Naive thymus-derived CD4-positive, alpha-beta T cell (primary cell): ENCODE measurements at regions not wholly inside any gene's neighbourhood (a gene's known extent, or its start where the extent isn't known, plus 50 kb on each side); places are given as distances from the start of the nearest gene placed in this dataset.

Source experiments
- ATAC-seq: fragments of 150-1000 bp; cut with Tn5 transposase; 2 replicates; pipeline ENCODE4 v1.10.0; 2021; ENCODE audit warnings: mild to moderate bottlenecking, moderate library complexity
- CTCF ChIA-PET: fragments of 350-600 bp; sonication (Branson Sonifier 250); formaldehyde crosslinking; loops from one replicate; lab custom pipeline; 2021; ENCODE audit warnings: antibody characterized with exemption; lab: Charles Lee
- POLR2A ChIA-PET: fragments of 350-600 bp; sonication (Branson Sonifier 250); formaldehyde crosslinking; loops from one replicate; lab custom pipeline; 2021; ENCODE audit warnings: antibody characterized with exemption, inconsistent platforms; lab: Charles Lee
- DNase-seq, 9 donors: peaks; one replicate each; pipeline versions ENCODE4 v3.0.0 to v3.0.0-alpha.2; 2020 to 2022; ENCODE audit warnings: mixed read lengths in 1 of 9
- H3K27ac ChIP-seq: one replicate; pipeline ENCODE4 v1.7.0; 2013; ENCODE audit warnings: mild to moderate bottlenecking, low read depth, low read length, moderate library complexity
- H3K27me3 ChIP-seq, 2 donors: one replicate each; pipeline ENCODE4 v1.7.0; 2013; ENCODE audit warnings: low read length in 2 of 2, mild to moderate bottlenecking in 2 of 2, moderate library complexity in 2 of 2; ENCODE audit not compliant: control insufficient read depth in 2 of 2, insufficient read depth in 2 of 2
- H3K36me3 ChIP-seq, 3 experiments: 1 replicate in 2 of 3; 2 replicates in 1 of 3; pipeline ENCODE4 v1.7.0; 2013; ENCODE audit warnings: low read length in 3 of 3, mild to moderate bottlenecking in 3 of 3, moderate library complexity in 1 of 3; ENCODE audit not compliant: insufficient read depth in 3 of 3, control insufficient read depth in 2 of 3
- H3K4me1 ChIP-seq, 2 donors: one replicate each; pipeline ENCODE4 v1.7.0; 2013; ENCODE audit warnings: low read length in 2 of 2, mild to moderate bottlenecking in 2 of 2, moderate library complexity in 1 of 2; ENCODE audit not compliant: control insufficient read depth in 2 of 2, insufficient read depth in 2 of 2
- H3K4me3 ChIP-seq: 2 replicates; pipeline ENCODE4 v1.7.0; 2013; ENCODE audit warnings: mild to moderate bottlenecking, low read length
- H3K9me3 ChIP-seq, 3 experiments: 1 replicate in 2 of 3; 2 replicates in 1 of 3; pipeline ENCODE4 v1.7.0; 2013; ENCODE audit warnings: low read length in 3 of 3; ENCODE audit not compliant: control insufficient read depth in 2 of 3
- H3K27ac Mint-ChIP-seq, 9 donors: one replicate each; pipeline ENCODE4 v1.8.0; 2020 to 2022; ENCODE audit warnings: mixed read lengths in 9 of 9, mild to moderate bottlenecking in 8 of 9, moderate library complexity in 5 of 9, inconsistent platforms in 2 of 9
- H3K27me3 Mint-ChIP-seq, 5 donors: one replicate each; pipeline ENCODE4 v1.8.0; 2021 to 2022; ENCODE audit warnings: mixed read lengths in 5 of 5, mild to moderate bottlenecking in 1 of 5
- H3K36me3 Mint-ChIP-seq, 5 donors: one replicate each; pipeline ENCODE4 v1.8.0; 2020 to 2022; ENCODE audit warnings: mixed read lengths in 5 of 5, mild to moderate bottlenecking in 3 of 5, inconsistent platforms in 1 of 5
- H3K4me1 Mint-ChIP-seq, 7 donors: one replicate each; pipeline ENCODE4 v1.8.0; 2020 to 2022; ENCODE audit warnings: mixed read lengths in 7 of 7, mild to moderate bottlenecking in 3 of 7, inconsistent platforms in 1 of 7
- H3K4me3 Mint-ChIP-seq, 10 donors: one replicate each; pipeline ENCODE4 v1.8.0; 2020 to 2022; ENCODE audit warnings: mild to moderate bottlenecking in 10 of 10, mixed read lengths in 10 of 10, moderate library complexity in 6 of 10, inconsistent platforms in 2 of 10
- H3K9me3 Mint-ChIP-seq, 11 donors: one replicate each; pipeline ENCODE4 v1.8.0; 2020 to 2022; ENCODE audit warnings: mixed read lengths in 11 of 11, mild to moderate bottlenecking in 4 of 11, inconsistent platforms in 1 of 11, moderate library complexity in 1 of 11
- intact Hi-C, 2 donors: fragments of 100-400 bp; cut with micrococcal nuclease; formaldehyde crosslinking; loops; one replicate each; pipeline ENCODE4 v1.15.1; 2023

DNA sequence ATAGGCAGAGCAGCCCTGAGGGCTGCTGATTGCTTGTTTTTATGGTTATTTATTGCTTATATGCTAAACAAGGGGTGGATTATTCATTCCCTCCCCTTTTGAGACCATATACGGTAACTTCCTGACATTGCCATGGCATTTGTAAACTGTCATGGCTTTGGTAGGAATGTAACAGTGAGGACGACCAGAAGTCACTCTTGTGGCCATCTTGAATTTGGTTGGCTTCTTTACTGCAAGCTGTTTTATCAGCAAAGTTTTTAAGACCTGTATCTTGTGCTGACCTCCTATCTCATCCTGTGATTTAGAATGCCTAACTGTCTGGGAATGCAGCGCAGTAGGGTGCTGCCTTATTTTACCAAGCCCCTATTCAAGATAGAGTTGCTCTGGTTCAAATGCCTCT lies 531.8 kb upstream of the PRMT6 start:
- intact Hi-C loops = no loop called here
- no peak for DNase-seq
- Histone ChIP-seq H3K27ac (no peak overlapping the region), H3K4me3 (no peak overlapping the region), H3K4me1 (no peaks in the 10 kb centered on the region), H3K27me3 (no peaks in the 10 kb centered on the region), H3K9me3 (no peaks in the 10 kb centered on the region), H3K36me3 (no peaks in the 10 kb centered on the region)
- H3K9me3 Mint-ChIP-seq = peaks cover 1 to 18% (median 3%) of the 10 kb centered on the region in 11 donors
- no peak overlapping the region for H3K27ac Mint-ChIP-seq
- ATAC-seq = no peak
- H3K36me3 Mint-ChIP-seq = no peaks in the 10 kb centered on the region
- no peaks in the 10 kb centered on the region for H3K27me3 Mint-ChIP-seq
- H3K4me3 Mint-ChIP-seq = no peak overlapping the region
- ChIA-PET CTCF (no interaction called here), POLR2A (no interaction called here)
- no peaks in the 10 kb centered on the region for H3K4me1 Mint-ChIP-seq

- no peaks in the 10 kb centered on the region for H3K36me3 Mint-ChIP-seq
- no peak for ATAC-seq
These were observed 529.8 kb upstream of the PRMT6 start for GRCh38 chr1:106526650-106527049.

GRCh38 chr1:106534612-106535011 lies 521.9 kb upstream of the PRMT6 start:
- Mint-ChIP-seq H3K9me3 (peaks cover 0 to 39% (median 9%) of the 10 kb centered on the region in 11 donors), H3K4me3 (no peak overlapping the region), H3K36me3 (no peaks in the 10 kb centered on the region), H3K27ac (no peak overlapping the region), H3K4me1 (no peaks in the 10 kb centered on the region), H3K27me3 (no peaks in the 10 kb centered on the region)
- Histone ChIP-seq H3K36me3 (no peaks in the 10 kb centered on the region), H3K9me3 (peaks cover 0 to 8% (median 0%) of the 10 kb centered on the region in 3 experiments), H3K4me3 (no peak overlapping the region), H3K27ac (no peak overlapping the region), H3K27me3 (no peaks in the 10 kb centered on the region), H3K4me1 (no peaks in the 10 kb centered on the region)
- CTCF ChIA-PET = no interaction called here
- POLR2A ChIA-PET = no interaction called here
- no peak for DNase-seq
- no peak for ATAC-seq
- intact Hi-C loops = no loop called here

More at GRCh38 chr1:106526650-106527049, 529.8 kb upstream of the PRMT6 start:
- ChIA-PET POLR2A (no interaction called here), CTCF (no interaction called here)
- Histone ChIP-seq H3K4me1 (no peaks in the 10 kb centered on the region), H3K36me3 (no peaks in the 10 kb centered on the region), H3K27ac (no peak overlapping the region), H3K9me3 (peaks cover 0 to 3% (median 0%) of the 10 kb centered on the region in 3 experiments), H3K4me3 (no peak overlapping the region), H3K27me3 (no peaks in the 10 kb centered on the region)
- no peak overlapping the region for H3K4me3 Mint-ChIP-seq
- no peaks in the 10 kb centered on the region for H3K4me1 Mint-ChIP-seq
- H3K27me3 Mint-ChIP-seq = no peaks in the 10 kb centered on the region
- H3K27ac Mint-ChIP-seq = no peak overlapping the region
- intact Hi-C loops = no loop called here
- H3K9me3 Mint-ChIP-seq = peaks cover 1 to 27% (median 9%) of the 10 kb centered on the region in 11 donors
- no peak for DNase-seq

- no peaks in the 10 kb centered on the region for H3K27me3 Mint-ChIP-seq
- Histone ChIP-seq H3K27me3 (no peaks in the 10 kb centered on the region), H3K4me3 (no peak overlapping the region), H3K9me3 (peaks cover 0 to 6% (median 0%) of the 10 kb centered on the region in 3 experiments), H3K4me1 (no peaks in the 10 kb centered on the region), H3K36me3 (no peaks in the 10 kb centered on the region), H3K27ac (no peak overlapping the region)
- H3K4me1 Mint-ChIP-seq = no peaks in the 10 kb centered on the region
- intact Hi-C loops = no loop called here
- no peaks in the 10 kb centered on the region for H3K36me3 Mint-ChIP-seq
- no peak for DNase-seq
- no peak overlapping the region for H3K27ac Mint-ChIP-seq
- ChIA-PET POLR2A (no interaction called here), CTCF (no interaction called here)
- no peak overlapping the region for H3K4me3 Mint-ChIP-seq
- ATAC-seq = no peak
- peaks cover 0 to 29% (median 11%) of the 10 kb centered on the region in 11 donors for H3K9me3 Mint-ChIP-seq
These were observed 519.7 kb upstream of the PRMT6 start for GRCh38 chr1:106536741-106537140.

DNA sequence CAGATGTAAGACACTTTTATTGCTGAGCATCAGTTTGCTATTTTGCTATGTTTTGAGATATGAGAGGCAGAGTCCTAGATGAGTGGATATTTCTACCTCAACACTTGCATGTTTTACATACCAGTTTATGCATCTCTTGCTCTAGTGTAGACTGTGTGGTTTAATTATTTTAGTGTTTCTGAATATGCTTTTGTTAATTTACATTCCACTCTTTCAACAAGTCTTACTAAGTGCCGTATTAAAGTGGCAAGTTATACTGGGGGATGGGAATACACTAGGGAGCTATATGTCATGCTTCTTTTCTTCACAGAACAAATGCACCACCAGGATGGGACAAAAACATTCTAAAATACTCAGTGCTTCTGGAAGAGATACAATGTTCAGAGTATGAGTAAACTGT lies 507.7 kb upstream of the PRMT6 start:
- H3K9me3 ChIP-seq = peaks cover 0 to 5% (median 0%) of the 10 kb centered on the region in 3 experiments
- no peak for DNase-seq
- POLR2A ChIA-PET = no interaction called here

DNA sequence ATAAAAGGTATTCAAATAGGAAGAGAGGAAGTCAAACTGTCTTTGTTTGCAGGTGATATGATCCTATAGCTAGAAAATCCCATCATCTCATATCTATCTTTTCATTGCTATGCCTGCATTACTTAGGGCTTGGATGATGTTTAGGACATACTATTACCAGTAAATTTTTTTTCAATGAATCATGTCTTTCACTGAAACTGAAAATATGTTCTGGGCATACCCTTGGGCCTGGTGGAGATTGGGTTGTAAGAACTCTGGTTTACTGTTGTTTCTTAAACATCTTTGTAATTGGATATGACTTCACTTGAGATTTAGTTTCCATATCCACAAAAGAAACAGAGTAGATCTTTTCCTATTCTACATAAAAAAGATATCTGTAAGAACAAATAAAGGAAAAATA lies 502.2 kb upstream of the PRMT6 start:
- POLR2A ChIA-PET = no interaction called here

More for the DNA sequence above, 507.7 kb upstream of the PRMT6 start:
- Mint-ChIP-seq H3K9me3 (peaks cover 0 to 14% (median 6%) of the 10 kb centered on the region in 11 donors), H3K27ac (no peak overlapping the region), H3K4me1 (no peaks in the 10 kb centered on the region), H3K4me3 (no peak overlapping the region), H3K36me3 (no peaks in the 10 kb centered on the region), H3K27me3 (no peaks in the 10 kb centered on the region)
- Histone ChIP-seq H3K4me3 (no peak overlapping the region), H3K4me1 (no peaks in the 10 kb centered on the region), H3K27ac (no peak overlapping the region), H3K36me3 (no peaks in the 10 kb centered on the region), H3K27me3 (no peaks in the 10 kb centered on the region)
- intact Hi-C loops = no loop called here
- ATAC-seq = no peak
- CTCF ChIA-PET = no interaction called here

DNA sequence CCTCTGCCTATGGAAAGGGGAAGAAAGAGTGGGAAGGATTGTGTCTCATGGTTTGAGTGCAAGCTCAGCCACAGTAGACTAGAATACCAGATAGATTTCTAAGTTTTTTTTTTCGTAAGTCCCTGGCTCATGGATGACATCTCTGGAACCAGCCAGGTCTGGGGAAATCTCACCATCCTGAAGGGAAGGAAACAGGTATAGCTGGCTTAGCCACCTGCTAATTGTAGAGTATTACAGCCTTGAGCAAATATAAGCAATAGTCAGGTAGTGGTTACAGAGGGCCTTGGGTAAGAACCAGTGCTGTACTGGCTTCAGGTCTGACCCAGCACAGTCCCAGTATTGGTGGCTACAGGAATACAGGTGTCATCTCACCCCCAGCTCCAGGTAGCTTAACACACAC lies 500.9 kb upstream of the PRMT6 start:
- Histone ChIP-seq H3K4me3 (no peak overlapping the region), H3K9me3 (no peaks in the 10 kb centered on the region), H3K36me3 (no peaks in the 10 kb centered on the region), H3K27ac (no peak overlapping the region), H3K27me3 (no peaks in the 10 kb centered on the region), H3K4me1 (no peaks in the 10 kb centered on the region)
- H3K27me3 Mint-ChIP-seq = no peaks in the 10 kb centered on the region
- H3K4me3 Mint-ChIP-seq = no peak overlapping the region
- no peaks in the 10 kb centered on the region for H3K4me1 Mint-ChIP-seq
- H3K27ac Mint-ChIP-seq = no peak overlapping the region
- ChIA-PET CTCF (no interaction called here), POLR2A (no interaction called here)
- ATAC-seq (no peak), DNase-seq (no peak)
- no peaks in the 10 kb centered on the region for H3K36me3 Mint-ChIP-seq
- intact Hi-C loops = no loop called here
- H3K9me3 Mint-ChIP-seq = peaks cover 0 to 23% (median 12%) of the 10 kb centered on the region in 11 donors

More for the DNA sequence above, 502.2 kb upstream of the PRMT6 start:
- no peak for ATAC-seq
- CTCF ChIA-PET = no interaction called here
- Histone ChIP-seq H3K27ac (no peak overlapping the region), H3K4me3 (no peak overlapping the region), H3K27me3 (no peaks in the 10 kb centered on the region), H3K4me1 (no peaks in the 10 kb centered on the region), H3K9me3 (no peaks in the 10 kb centered on the region), H3K36me3 (no peaks in the 10 kb centered on the region)
- Mint-ChIP-seq H3K36me3 (no peaks in the 10 kb centered on the region), H3K4me3 (no peak overlapping the region), H3K27me3 (no peaks in the 10 kb centered on the region), H3K27ac (no peak overlapping the region), H3K4me1 (no peaks in the 10 kb centered on the region), H3K9me3 (peaks cover 0 to 19% (median 9%) of the 10 kb centered on the region in 11 donors)
- no peak for DNase-seq
- intact Hi-C loops = no loop called here
